Osteoblast (primary cell): ENCODE measurements at regions not wholly inside any gene's neighbourhood (a gene's known extent, or its start where the extent isn't known, plus 50 kb on each side); places are given as distances from the start of the nearest gene placed in this dataset.

Experiments
- DNase-seq: peaks from one replicate; pipeline ENCODE4 v3.0.0; 2011; ENCODE audit warnings: low spot score, mixed read lengths; ENCODE audit not compliant: insufficient read length; ENCODE audit errors: missing footprints
- H2AFZ ChIP-seq: 2 replicates; pipeline ENCODE4 v1.6.0; 2011; ENCODE audit warnings: mild to moderate bottlenecking, low read length
- H3K27ac ChIP-seq: 2 replicates; pipeline ENCODE4 v1.5.1; 2011; ENCODE audit warnings: mild to moderate bottlenecking, low read depth, low read length, moderate library complexity
- H3K27me3 ChIP-seq: 2 replicates; pipeline ENCODE4 v1.6.0; 2012; ENCODE audit warnings: mild to moderate bottlenecking, control low read depth, inconsistent platforms, low read length, moderate library complexity; ENCODE audit not compliant: insufficient read depth
- H3K36me3 ChIP-seq: 2 replicates; pipeline ENCODE4 v1.5.1; 2011; ENCODE audit warnings: mild to moderate bottlenecking, low read length, control low read depth, moderate library complexity; ENCODE audit not compliant: insufficient read depth
- H3K4me1 ChIP-seq: 2 replicates; pipeline ENCODE4 v1.5.1; 2011; ENCODE audit warnings: mild to moderate bottlenecking, low read length, control low read depth, moderate library complexity; ENCODE audit not compliant: insufficient read depth
- H3K4me2 ChIP-seq: 2 replicates; pipeline ENCODE4 v1.6.0; 2011; ENCODE audit warnings: mild to moderate bottlenecking, low read length; ENCODE audit not compliant: insufficient read depth
- H3K4me3 ChIP-seq: fragments of 200-600 bp; sonication (generic); 3 replicates; pipeline ENCODE4 v1.5.1; 2012; ENCODE audit warnings: mild to moderate bottlenecking, low read length, inconsistent platforms; ENCODE audit not compliant: insufficient read depth
- H3K79me2 ChIP-seq: 2 replicates; pipeline ENCODE4 v1.6.0; 2012; ENCODE audit warnings: mild to moderate bottlenecking, low read length, control low read depth, inconsistent platforms; ENCODE audit not compliant: insufficient read depth
- H3K9me3 ChIP-seq: 2 replicates; pipeline ENCODE4 v1.5.1; 2011; ENCODE audit warnings: low read depth, low read length, control low read depth
- H4K20me1 ChIP-seq: 2 replicates; pipeline ENCODE4 v1.6.0; 2012; ENCODE audit warnings: mild to moderate bottlenecking, low read length, control low read depth; ENCODE audit not compliant: insufficient read depth
- CTCF ChIP-seq: IDR thresholded peaks from 2 replicates; pipeline ENCODE4 v1.5.1; 2011; ENCODE audit warnings: mild to moderate bottlenecking, low read depth, low read length, moderate library complexity; ENCODE audit errors: extremely low read depth

GRCh38 chr4:186351668-186352194, 85.7 kb downstream of the F11 start:
- no peak for TF ChIP-seq CTCF
- Histone ChIP-seq H3K36me3 (no peaks in the 10 kb centered on the region), H3K27ac (no peak overlapping the region)

GRCh38 chr4:186348433-186348832, 82.4 kb downstream of the F11 start:
- no peak overlapping the region for H3K4me3 ChIP-seq
- H3K4me2 ChIP-seq, result no peak overlapping the region
- H4K20me1 ChIP-seq, result no peaks in the 10 kb centered on the region
- no peak for TF ChIP-seq CTCF
- no peaks in the 10 kb centered on the region for H3K27me3 ChIP-seq
- no peak overlapping the region for H2AFZ ChIP-seq
- H3K4me1 ChIP-seq, result no peaks in the 10 kb centered on the region
- DNase-seq, result no peak
- H3K36me3 ChIP-seq, result no peaks in the 10 kb centered on the region
- H3K27ac ChIP-seq, result no peak overlapping the region
- H3K79me2 ChIP-seq, result no peaks in the 10 kb centered on the region
- no peaks in the 10 kb centered on the region for H3K9me3 ChIP-seq

More at GRCh38 chr4:186351668-186352194, 85.7 kb downstream of the F11 start:
- no peaks in the 10 kb centered on the region for H3K4me1 ChIP-seq
- no peak for DNase-seq
- H4K20me1 ChIP-seq, result no peaks in the 10 kb centered on the region
- H3K4me2 ChIP-seq, result no peak overlapping the region
- no peaks in the 10 kb centered on the region for H3K79me2 ChIP-seq
- H3K4me3 ChIP-seq, result no peak overlapping the region
- no peak overlapping the region for H2AFZ ChIP-seq
- no peaks in the 10 kb centered on the region for H3K9me3 ChIP-seq
- H3K27me3 ChIP-seq, result no peaks in the 10 kb centered on the region

GRCh38 chr4:186347743-186348142, 81.8 kb downstream of the F11 start:
- no peak for TF ChIP-seq CTCF
- H3K9me3 ChIP-seq, result no peaks in the 10 kb centered on the region
- H3K27ac ChIP-seq, result no peak overlapping the region
- H3K79me2 ChIP-seq, result no peaks in the 10 kb centered on the region
- no peak for DNase-seq
- no peaks in the 10 kb centered on the region for H3K4me1 ChIP-seq
- H4K20me1 ChIP-seq, result no peaks in the 10 kb centered on the region
- H3K27me3 ChIP-seq, result no peaks in the 10 kb centered on the region
- no peak overlapping the region for H3K4me3 ChIP-seq
- H3K36me3 ChIP-seq, result no peaks in the 10 kb centered on the region
- H2AFZ ChIP-seq, result no peak overlapping the region
- no peak overlapping the region for H3K4me2 ChIP-seq

GRCh38 chr4:186345184-186345583, 79.2 kb downstream of the F11 start:
- Histone ChIP-seq H3K9me3 (no peaks in the 10 kb centered on the region), H3K79me2 (no peaks in the 10 kb centered on the region), H4K20me1 (no peaks in the 10 kb centered on the region), H3K27me3 (no peaks in the 10 kb centered on the region), H3K27ac (no peak overlapping the region), H3K4me2 (no peak overlapping the region), H3K36me3 (no peaks in the 10 kb centered on the region), H3K4me1 (no peaks in the 10 kb centered on the region), H3K4me3 (no peak overlapping the region), H2AFZ (no peak overlapping the region)
- DNase-seq, result no peak
- no peak for TF ChIP-seq CTCF
